Activated CD4-positive, alpha-beta memory T cell treated with anti-CD3 and anti-CD28 coated beads, Interleukin-2, amount 10 ng/mL, durations not matched to agents 7 days and 5 days (primary cell): ENCODE measurements at regions not wholly inside any gene's neighbourhood (a gene's known extent, or its start where the extent isn't known, plus 50 kb on each side); places are given as distances from the start of the nearest gene placed in this dataset.
"Not testable (repeated sequence)": the region's sequence is repeated elsewhere in the genome, so short reads cannot be mapped to it uniquely, and the experiment has no call there.

Experiments
- CTCF ChIA-PET: fragments of 350-600 bp; sonication (Branson Sonifier 250); formaldehyde crosslinking; loops from one replicate; lab custom pipeline; 2021; ENCODE audit warnings: antibody characterized with exemption, inconsistent platforms; lab: Charles Lee
- POLR2A ChIA-PET: fragments of 350-600 bp; sonication (Branson Sonifier 250); formaldehyde crosslinking; loops from one replicate; lab custom pipeline; 2021; ENCODE audit warnings: antibody characterized with exemption; lab: Charles Lee
- DNase-seq: peaks from one replicate; pipeline ENCODE4 v3.0.0-alpha.2; 2020
- H3K27ac Mint-ChIP-seq: one replicate; pipeline ENCODE4 v1.8.0; 2021; ENCODE audit warnings: mild to moderate bottlenecking, mixed read lengths
- H3K27me3 Mint-ChIP-seq: one replicate; pipeline ENCODE4 v1.8.0; 2021; ENCODE audit warnings: mixed read lengths
- H3K36me3 Mint-ChIP-seq: one replicate; pipeline ENCODE4 v1.8.0; 2021; ENCODE audit warnings: low read depth, mixed read lengths
- H3K4me1 Mint-ChIP-seq: one replicate; pipeline ENCODE4 v1.8.0; 2021; ENCODE audit warnings: mixed read lengths
- H3K4me3 Mint-ChIP-seq: one replicate; pipeline ENCODE4 v1.8.0; 2021; ENCODE audit warnings: mild to moderate bottlenecking, mixed read lengths
- H3K9me3 Mint-ChIP-seq: one replicate; pipeline ENCODE4 v1.8.0; 2021; ENCODE audit warnings: mixed read lengths

DNA sequence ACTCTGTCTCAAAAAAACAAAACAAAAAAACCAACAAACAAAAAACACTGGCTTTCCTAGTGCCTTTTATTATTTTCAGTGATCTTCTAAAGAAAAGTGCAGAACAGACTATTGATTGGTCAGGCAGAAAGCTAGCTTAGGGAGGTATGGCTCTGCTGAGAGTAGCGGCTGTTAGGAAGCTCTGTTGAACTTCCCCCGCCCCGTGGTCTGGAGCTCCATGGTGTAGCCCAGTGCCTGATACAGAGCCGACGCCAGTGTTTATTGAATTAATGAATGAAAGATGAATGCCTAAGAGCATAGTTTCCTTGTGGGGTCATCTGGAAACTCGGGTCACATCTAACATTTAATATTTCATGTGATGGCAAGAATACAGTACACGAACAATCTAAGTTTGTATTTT, 90.5 kb upstream of the ARMC3 start:
- peaks cover 2% of the 10 kb centered on the region for H3K27me3 Mint-ChIP-seq
- DNase-seq, result no peak
- no peak overlapping the region for H3K27ac Mint-ChIP-seq
- H3K36me3 Mint-ChIP-seq, result no peaks in the 10 kb centered on the region
- ChIA-PET POLR2A (no interaction called here), CTCF (no interaction called here)
- no peak overlapping the region for H3K4me3 Mint-ChIP-seq
- no peaks in the 10 kb centered on the region for H3K4me1 Mint-ChIP-seq
- H3K9me3 Mint-ChIP-seq, result no peaks in the 10 kb centered on the region

DNA sequence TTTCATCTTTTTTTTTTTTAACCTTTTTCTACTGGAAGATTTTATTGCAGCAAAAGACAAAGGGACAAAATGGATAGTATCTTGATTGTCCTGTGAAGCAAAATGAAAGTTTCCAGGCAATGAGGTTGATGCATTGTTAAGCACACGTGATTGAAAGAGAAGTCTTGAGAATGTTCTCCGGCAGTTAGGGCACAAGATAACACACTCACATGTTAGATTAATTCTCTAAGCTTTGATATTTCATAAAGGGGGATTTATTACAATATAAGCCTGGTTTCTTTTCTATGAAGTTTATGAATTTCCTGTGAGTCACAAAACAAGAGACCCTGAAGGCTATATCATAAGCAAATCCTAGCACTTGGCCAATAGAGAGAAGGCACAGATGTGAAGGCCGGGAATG, 93.4 kb upstream of the ARMC3 start:
- Mint-ChIP-seq H3K4me1 (no peaks in the 10 kb centered on the region), H3K27ac (no peak overlapping the region), H3K9me3 (peaks cover 2% of the 10 kb centered on the region), H3K27me3 (peaks cover 2% of the 10 kb centered on the region), H3K36me3 (no peaks in the 10 kb centered on the region), H3K4me3 (no peak overlapping the region)
- ChIA-PET POLR2A (no interaction called here), CTCF (interaction anchor here (0.7 kb wide), 1 partner anchor 720 kb away, joined by 4 read pairs; no protein-coding TSS in a partner anchor)
- DNase-seq, result no peak

DNA sequence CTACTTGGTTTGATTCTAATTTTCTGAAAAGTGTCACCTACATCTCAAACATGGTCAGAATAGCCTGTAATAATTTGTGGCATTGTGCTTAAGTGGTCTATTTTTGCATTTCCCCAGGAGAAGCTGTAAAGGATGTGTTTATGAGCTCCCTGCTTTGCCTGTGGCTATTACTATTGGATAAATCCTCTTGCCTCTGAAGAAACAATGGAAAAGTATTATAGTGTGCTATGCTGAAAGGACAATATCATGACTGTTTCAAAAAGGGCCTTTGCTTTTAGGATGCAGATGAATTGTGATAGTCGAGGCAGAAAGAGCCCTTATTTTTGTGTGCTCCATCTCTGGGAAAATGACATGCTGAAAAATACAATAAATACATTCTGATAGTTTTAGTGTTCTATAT, 94.1 kb upstream of the ARMC3 start:
- POLR2A ChIA-PET, result no interaction called here
- no peaks in the 10 kb centered on the region for H3K4me1 Mint-ChIP-seq
- peaks cover 2% of the 10 kb centered on the region for H3K9me3 Mint-ChIP-seq
- peaks cover 2% of the 10 kb centered on the region for H3K27me3 Mint-ChIP-seq
- DNase-seq, result no peak
- CTCF ChIA-PET, result no interaction called here
- no peak overlapping the region for H3K27ac Mint-ChIP-seq
- H3K36me3 Mint-ChIP-seq, result no peaks in the 10 kb centered on the region
- H3K4me3 Mint-ChIP-seq, result no peak overlapping the region

DNA sequence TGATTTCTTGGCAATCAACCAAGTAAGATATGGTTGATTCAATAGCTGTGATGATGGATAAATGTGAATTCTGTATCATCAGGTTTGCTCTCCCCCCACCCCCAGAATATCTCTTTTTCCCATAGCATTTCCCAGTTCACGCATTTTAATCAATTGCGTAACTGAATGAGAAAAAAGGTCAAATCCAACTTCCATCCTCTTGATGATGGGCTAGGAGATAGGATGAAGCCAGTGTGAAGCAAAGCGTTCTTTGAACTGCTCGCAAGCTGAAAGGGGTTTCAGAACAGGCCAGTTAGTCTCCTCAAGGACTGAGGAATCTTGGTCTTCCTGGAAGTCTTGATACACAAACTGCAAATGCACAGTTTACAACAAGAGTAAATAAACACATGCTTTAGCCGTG, 94.5 kb upstream of the ARMC3 start:
- no peak for DNase-seq
- Mint-ChIP-seq H3K4me3 (no peak overlapping the region), H3K27me3 (peaks cover 2% of the 10 kb centered on the region), H3K36me3 (no peaks in the 10 kb centered on the region), H3K27ac (no peak overlapping the region), H3K9me3 (peaks cover 2% of the 10 kb centered on the region), H3K4me1 (no peaks in the 10 kb centered on the region)
- POLR2A ChIA-PET, result no interaction called here
- CTCF ChIA-PET, result no interaction called here

DNA sequence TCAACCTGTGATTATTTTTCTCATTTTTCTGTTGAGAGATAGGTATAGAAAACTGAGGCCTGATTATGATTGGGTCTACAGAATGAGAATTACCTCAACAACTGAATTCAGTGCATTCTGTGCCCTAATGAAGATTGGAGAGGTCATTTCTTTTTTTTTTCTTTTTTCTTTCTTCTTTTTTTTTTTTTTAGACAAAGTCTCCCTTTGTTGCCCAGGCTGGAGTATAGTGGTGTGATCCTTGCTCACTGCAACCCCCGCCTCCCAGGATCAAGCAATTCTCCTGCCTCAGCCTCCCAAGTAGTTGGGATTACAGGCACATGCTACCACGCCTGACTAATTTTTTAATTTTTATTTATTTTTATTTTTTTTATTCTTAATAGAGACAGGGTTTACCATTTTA, 95.0 kb upstream of the ARMC3 start:
- H3K4me3 Mint-ChIP-seq, result no peak overlapping the region
- ChIA-PET CTCF (no interaction called here), POLR2A (no interaction called here)
- peaks cover 2% of the 10 kb centered on the region for H3K27me3 Mint-ChIP-seq
- peaks cover 2% of the 10 kb centered on the region for H3K9me3 Mint-ChIP-seq
- no peak overlapping the region for H3K27ac Mint-ChIP-seq
- H3K4me1 Mint-ChIP-seq, result no peaks in the 10 kb centered on the region
- no peak for DNase-seq
- no peaks in the 10 kb centered on the region for H3K36me3 Mint-ChIP-seq

DNA sequence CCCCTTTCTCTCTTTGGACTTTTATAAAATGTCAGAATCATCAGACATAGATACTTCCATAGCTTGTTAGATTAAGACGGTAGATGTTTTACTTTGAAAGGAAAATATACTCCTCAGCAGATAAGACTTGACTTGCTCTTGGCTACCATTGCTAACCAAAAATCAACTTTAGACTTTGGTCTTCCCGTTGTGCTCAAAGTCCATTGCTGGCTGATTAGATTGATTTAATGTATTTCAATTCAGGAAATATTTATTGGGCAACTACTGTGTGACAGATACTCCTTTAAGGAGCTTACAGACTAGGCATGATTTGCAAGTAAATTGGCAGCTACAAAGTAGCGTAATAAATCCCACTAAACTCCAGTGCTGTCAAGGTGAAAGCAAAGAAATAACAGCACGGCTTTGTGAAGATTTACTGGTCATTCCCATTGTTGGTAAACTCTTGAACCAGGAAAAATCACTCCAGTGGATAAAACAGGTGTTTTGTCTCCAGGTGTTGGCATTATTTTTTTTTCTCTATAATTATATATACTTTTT, 95.7 kb upstream of the ARMC3 start:
- H3K9me3 Mint-ChIP-seq, result peaks cover 2% of the 10 kb centered on the region
- no peak overlapping the region for H3K27ac Mint-ChIP-seq
- POLR2A ChIA-PET, result no interaction called here

DNA sequence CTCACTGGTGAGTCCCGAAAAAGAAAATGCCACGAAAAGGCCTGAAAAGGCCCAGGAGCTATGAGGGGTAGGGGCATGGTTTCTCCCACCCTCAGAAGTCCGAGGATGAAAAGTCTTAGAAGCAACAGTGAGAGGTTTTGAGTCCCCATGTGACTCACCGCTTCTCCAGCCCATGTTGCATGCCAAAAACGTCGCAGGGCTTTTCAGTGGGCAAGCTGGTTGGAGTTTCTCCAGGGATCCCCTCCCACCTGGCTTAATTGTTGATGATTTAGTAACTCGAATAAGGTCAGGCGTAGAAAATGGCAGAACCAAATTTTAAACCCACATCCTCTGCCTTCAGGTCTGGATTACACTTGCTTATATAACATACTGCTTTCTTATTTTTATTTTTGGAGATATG, 96.3 kb upstream of the ARMC3 start:
- Mint-ChIP-seq H3K27me3 (peaks cover 2% of the 10 kb centered on the region), H3K27ac (no peak overlapping the region), H3K9me3 (peaks cover 2% of the 10 kb centered on the region), H3K4me1 (no peaks in the 10 kb centered on the region), H3K4me3 (no peak overlapping the region), H3K36me3 (no peaks in the 10 kb centered on the region)
- DNase-seq, result no peak
- ChIA-PET CTCF (no interaction called here), POLR2A (no interaction called here)

More for the DNA sequence above, 95.7 kb upstream of the ARMC3 start:
- no peak for DNase-seq
- CTCF ChIA-PET, result no interaction called here
- no peaks in the 10 kb centered on the region for H3K36me3 Mint-ChIP-seq
- no peaks in the 10 kb centered on the region for H3K4me1 Mint-ChIP-seq
- no peak overlapping the region for H3K4me3 Mint-ChIP-seq
- peaks cover 2% of the 10 kb centered on the region for H3K27me3 Mint-ChIP-seq

DNA sequence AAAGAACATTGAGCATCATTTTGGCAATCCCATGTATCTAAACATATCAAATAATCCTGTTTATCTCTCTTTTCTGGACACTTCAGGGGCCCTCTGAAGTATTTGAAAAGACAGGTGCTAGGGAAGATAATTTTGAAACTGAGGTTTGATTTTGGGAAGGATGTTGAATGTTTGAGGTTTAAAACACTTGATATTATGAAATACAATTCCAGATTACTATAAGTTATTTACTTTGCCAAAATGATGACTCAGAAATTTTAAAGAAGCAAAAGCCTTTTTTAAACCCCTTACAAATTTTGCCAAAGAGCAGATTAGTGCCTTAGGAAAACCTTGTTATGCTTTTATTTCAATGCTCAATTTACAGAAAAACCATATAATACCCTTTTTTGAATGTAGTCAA, 99.1 kb upstream of the ARMC3 start:
- DNase-seq, H3K27ac Mint-ChIP-seq, H3K9me3 Mint-ChIP-seq, H3K36me3 Mint-ChIP-seq, H3K4me1 Mint-ChIP-seq, H3K4me3 Mint-ChIP-seq, H3K27me3 Mint-ChIP-seq, CTCF ChIA-PET, POLR2A ChIA-PET: not testable (repeated sequence)

DNA sequence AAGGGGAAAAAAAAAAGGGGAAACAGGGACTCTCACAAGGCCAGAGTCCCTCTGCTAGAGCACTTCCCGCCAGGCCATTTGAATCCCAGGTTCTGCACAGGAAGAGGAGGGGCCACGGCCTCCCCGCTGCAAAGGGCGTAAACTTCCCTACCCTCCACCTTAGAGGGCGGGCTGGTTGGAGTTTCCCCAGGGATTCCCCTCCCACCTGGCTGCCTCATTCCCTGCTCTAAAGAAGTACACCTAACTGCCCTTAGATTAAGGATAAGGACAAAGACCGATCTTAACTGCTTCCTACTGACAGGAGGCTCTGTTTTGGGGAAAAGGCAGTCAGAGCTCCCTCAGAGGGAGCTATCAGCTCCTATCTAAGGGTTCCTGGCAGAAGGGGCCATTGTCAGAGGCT, 102.0 kb upstream of the ARMC3 start:
- Mint-ChIP-seq H3K36me3 (no peaks in the 10 kb centered on the region), H3K9me3 (no peaks in the 10 kb centered on the region), H3K4me1 (no peaks in the 10 kb centered on the region), H3K27ac (no peak overlapping the region), H3K4me3 (no peak overlapping the region), H3K27me3 (peaks cover 2% of the 10 kb centered on the region)
- DNase-seq, result no peak
- ChIA-PET POLR2A (no interaction called here), CTCF (no interaction called here)

DNA sequence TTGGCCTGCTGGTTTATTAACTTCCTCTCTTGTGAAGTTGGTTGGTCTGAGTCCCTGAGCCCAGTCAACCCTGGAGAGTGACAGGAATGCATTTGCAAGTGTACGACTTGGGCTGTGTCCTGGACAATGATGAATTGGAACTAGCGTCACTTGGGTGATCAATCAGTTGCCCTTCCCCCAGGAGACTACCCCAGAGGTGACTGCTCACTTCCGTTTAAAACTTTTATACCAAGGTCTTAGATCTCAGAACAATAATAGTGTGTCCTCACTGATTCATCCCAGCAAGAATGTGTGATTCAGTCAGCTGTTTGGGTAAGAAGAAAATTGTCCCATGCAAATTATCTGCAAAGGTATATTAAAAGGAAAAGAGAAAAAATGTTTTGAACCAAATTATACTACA, 102.9 kb upstream of the ARMC3 start:
- H3K9me3 Mint-ChIP-seq, result no peaks in the 10 kb centered on the region
- DNase-seq, result no peak
- POLR2A ChIA-PET, result no interaction called here
- no peak overlapping the region for H3K4me3 Mint-ChIP-seq
- H3K27me3 Mint-ChIP-seq, result peaks cover 2% of the 10 kb centered on the region
- CTCF ChIA-PET, result no interaction called here
- H3K4me1 Mint-ChIP-seq, result no peaks in the 10 kb centered on the region
- H3K27ac Mint-ChIP-seq, result no peak overlapping the region
- H3K36me3 Mint-ChIP-seq, result no peaks in the 10 kb centered on the region

DNA sequence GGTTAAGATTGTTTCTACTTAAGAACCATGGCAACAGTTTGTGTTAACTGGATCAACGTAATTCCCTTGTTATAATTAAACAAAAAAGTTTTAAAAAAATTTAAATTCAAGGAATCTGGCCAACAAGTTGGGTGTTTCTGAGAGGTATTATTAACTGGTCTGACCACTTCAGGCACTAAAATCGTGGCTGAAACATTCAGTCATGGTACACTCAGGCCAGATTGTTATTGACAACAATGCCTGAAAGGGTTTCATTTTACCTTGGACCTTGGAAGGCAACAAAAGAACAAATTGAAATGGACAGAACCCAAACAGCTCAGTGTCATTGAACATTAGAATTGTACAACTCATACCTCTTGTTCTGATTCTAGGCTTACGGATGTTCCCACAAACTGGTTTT, 103.3 kb upstream of the ARMC3 start:
- H3K4me3 Mint-ChIP-seq, result no peak overlapping the region
- no peaks in the 10 kb centered on the region for H3K4me1 Mint-ChIP-seq
- no peak overlapping the region for H3K27ac Mint-ChIP-seq
- ChIA-PET CTCF (no interaction called here), POLR2A (no interaction called here)
- H3K27me3 Mint-ChIP-seq, result peaks cover 2% of the 10 kb centered on the region
- no peak for DNase-seq
- H3K9me3 Mint-ChIP-seq, result no peaks in the 10 kb centered on the region
- H3K36me3 Mint-ChIP-seq, result no peaks in the 10 kb centered on the region

DNA sequence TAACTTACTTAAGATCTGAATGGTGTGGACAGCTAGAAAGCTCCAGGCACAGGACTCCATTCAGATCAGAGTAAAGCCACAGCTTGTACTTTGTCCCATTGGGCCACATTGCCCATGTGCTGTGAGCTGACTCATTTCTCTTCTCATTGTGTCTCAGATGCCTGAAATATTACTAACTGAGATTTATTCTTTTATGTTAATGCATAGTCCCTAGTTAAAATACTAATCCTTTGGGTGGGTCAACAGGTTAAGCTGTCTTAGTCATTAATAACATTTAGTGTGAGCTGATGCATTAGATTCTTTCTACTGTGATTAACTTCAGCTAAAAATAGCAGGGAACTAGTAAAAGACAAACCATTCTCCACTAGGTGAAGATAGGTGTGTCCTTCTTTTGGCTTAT, 104.7 kb upstream of the ARMC3 start:
- CTCF ChIA-PET, result no interaction called here
- H3K4me1 Mint-ChIP-seq, result no peaks in the 10 kb centered on the region
- POLR2A ChIA-PET, result no interaction called here
- H3K27me3 Mint-ChIP-seq, result peaks cover 2% of the 10 kb centered on the region
- no peaks in the 10 kb centered on the region for H3K36me3 Mint-ChIP-seq
- no peak overlapping the region for H3K27ac Mint-ChIP-seq
- no peaks in the 10 kb centered on the region for H3K9me3 Mint-ChIP-seq
- no peak overlapping the region for H3K4me3 Mint-ChIP-seq
- no peak for DNase-seq

DNA sequence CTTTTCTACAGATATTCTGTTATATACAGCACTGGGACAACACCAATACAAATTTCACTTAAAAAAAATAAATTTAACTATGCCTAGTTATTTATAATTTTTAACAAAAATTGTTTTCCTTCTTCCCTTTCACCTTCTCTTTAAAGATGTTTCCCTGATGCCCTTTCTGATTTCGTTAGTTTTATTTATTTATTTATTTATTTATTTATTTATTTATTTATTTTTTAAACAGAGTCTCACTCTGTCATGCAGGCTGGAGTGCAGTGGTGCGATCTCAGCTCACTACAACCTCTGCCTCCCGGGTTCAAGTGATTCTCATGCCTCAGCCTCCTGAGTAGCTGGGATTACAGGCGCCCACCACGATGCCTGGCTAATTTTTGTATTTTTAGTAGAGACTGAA, 105.9 kb upstream of the ARMC3 start:
- CTCF ChIA-PET, H3K4me1 Mint-ChIP-seq, H3K27me3 Mint-ChIP-seq, H3K9me3 Mint-ChIP-seq, POLR2A ChIA-PET, H3K27ac Mint-ChIP-seq, DNase-seq, H3K4me3 Mint-ChIP-seq, H3K36me3 Mint-ChIP-seq: not testable (repeated sequence)

DNA sequence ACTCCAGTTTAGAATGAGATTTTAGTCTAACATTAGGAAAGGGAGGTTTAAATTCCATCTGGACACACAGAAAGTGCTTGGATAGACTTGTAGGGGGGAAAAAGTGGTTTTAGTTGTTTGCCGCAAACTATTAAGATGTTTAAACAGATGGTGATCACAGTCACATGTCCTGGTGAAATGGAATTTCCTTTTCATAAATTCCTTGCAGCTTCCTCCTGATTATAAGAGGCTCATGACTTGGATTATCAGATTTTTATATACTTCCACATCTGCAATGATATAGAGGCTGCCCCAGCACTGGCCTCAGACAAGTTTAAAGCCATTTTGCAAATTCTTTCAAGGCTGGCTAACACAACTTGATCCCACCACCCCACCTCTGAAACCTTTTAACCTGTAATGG, 106.4 kb upstream of the ARMC3 start:
- Mint-ChIP-seq H3K36me3 (no peaks in the 10 kb centered on the region), H3K4me3 (no peak overlapping the region), H3K4me1 (peaks cover 5% of the 10 kb centered on the region), H3K27me3 (peaks cover 2% of the 10 kb centered on the region), H3K9me3 (no peaks in the 10 kb centered on the region), H3K27ac (no peak overlapping the region)
- ChIA-PET CTCF (no interaction called here), POLR2A (no interaction called here)
- no peak for DNase-seq

DNA sequence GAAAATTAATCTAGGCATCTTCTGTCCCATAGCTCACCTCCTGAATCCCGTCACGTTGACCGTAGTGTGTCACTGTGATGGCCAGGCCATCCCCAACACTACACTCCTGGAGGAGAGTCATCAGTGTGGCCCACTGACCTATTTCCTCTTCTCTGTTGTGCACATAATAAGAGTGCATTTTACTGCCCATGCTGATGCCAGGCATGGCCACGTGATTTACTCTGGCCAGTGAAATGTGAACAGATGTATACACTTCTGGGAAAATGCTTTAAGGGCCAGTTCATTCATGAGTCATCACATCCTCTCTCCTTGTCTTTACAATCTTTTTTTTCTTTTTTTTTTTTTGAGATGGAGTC, 101.9 kb upstream of the PIP4K2A start:
- CTCF ChIA-PET, result no interaction called here
- Mint-ChIP-seq H3K27ac (no peak overlapping the region), H3K9me3 (no peaks in the 10 kb centered on the region), H3K36me3 (no peaks in the 10 kb centered on the region), H3K27me3 (no peaks in the 10 kb centered on the region), H3K4me1 (peaks cover 9% of the 10 kb centered on the region), H3K4me3 (no peak overlapping the region)
- no peak for DNase-seq
- POLR2A ChIA-PET, result no interaction called here
